HG03196 (cell line): ENCODE measurements at regions not wholly inside any gene's neighbourhood (a gene's known extent, or its start where the extent isn't known, plus 50 kb on each side); places are given as distances from the start of the nearest gene placed in this dataset.

Source experiments
- ATAC-seq: cut with Tn5 transposase; IDR thresholded peaks from one replicate; pipeline ENCODE4 v1.9.1; 2021; ENCODE audit not compliant: unreplicated experiment

DNA sequence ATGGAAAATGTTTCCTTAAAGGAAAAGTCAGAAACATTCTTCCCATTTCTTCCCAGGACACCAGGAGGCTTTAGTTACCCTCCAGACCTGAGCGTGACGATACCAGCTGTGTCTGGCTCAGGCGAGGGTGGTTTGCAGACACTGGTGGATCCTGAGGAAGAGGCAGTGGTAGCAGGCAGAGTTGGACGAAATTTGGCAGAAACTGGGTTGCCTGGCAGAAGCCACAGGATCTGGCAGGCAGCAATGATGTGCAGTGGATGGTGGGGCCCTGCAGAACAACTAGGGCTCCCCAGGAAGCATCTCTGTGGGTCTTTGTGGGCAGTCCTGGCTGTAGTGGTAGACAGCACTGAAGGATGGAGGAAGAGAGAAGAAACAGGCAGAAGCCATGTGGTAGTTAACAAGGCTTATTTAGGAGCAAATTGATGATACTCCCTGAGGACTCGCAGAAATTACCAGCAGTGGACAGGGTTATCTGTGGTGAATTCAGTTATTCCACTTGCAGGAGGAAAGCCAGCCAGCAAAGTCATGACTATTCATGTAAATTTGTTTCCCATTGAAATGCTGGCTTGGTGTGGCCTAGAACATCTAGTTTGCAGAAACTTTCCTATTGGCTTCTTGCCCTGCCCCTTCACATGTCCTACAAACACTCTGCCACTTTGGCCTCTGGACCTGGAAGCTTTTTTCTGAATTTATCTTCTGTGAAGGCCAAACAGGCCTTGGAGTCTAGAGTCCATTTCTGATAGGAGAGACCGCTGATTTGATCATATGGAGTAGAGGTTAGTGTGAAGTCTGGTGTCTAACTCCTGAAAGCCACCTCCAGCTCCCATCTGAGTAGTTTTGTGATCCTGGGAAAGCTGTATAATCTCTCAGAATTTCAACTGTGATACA lies 212.0 kb downstream of the DMRT2 start:
- ATAC-seq, result no peak

DNA sequence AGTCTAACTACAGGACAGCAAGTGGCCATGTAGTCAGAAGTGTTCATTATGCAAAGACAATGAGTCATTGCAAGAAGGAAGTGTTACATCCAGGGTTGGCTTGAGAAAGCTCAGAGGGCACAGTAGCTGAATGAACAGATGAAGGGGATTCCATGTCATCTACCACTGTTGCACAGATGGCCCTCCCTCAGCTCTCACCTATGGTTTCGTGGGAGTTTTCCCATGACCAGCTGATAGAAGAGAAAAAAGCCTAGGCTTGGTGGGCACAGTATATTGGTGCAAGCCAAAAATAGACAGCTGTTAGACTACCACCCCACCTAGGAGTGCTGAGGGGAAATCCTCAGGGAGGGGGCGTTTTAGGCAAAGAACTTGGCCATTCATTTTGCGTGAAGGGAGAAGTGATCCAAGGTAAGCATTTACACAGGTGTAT lies 217.0 kb downstream of the DMRT2 start:
- peak; percentile 84 for ATAC-seq

DNA sequence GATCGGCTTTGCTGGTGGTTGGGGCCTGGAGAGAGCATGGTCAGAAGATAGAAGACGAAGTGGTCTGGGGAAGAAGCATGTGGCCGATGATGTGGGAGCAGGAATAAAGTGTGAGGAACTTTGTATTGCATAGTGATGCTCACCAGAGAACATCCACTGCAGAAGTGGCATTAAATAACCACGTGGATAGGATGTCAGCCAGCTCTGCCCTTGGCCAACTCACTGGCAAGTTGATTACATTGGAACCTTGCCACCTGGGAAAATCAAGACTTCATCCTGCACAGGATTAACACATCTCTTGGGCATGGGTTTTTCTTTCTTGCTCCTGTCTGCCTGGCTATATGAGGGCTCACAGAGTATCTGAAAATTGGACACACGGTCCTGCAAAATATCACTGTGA lies 217.4 kb downstream of the DMRT2 start:
- no peak for ATAC-seq

DNA sequence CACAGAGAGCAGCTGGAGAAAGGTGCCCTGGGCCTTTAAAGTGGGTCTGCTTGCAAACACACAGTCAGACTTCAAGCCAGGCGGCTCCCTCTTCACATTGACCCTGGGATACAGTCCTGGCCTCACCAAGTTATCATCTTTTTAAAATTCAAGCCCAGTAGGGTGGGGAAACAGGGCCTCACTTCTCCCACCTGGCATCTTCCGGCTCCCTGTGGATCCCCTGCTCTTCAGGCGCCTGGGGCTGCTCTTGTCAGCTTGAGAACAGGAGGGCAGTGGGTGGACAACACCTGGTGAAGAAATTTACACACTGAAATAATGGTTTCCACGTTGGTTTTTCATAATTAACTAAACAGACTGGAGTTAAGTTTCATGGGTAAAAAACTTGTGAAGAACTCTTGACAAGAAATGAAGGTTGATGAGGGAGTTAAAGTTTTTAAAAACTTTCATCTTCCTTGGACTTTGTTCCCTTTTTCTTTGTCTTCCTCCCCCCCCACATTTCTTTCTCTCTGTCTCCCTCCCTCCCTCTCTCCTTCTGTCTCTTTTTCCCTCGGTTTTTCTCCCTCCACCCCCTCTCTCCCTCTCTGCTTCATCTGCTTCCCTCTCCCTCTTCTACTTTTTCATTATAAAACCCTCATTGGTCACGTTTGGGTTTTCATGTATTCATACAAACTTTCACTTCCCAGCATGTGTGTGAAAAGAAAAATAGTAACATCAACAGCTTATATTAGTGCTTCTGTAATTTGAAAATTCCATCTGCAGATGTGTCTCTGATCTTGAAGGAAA lies 219.6 kb downstream of the DMRT2 start:
- no peak for ATAC-seq

DNA sequence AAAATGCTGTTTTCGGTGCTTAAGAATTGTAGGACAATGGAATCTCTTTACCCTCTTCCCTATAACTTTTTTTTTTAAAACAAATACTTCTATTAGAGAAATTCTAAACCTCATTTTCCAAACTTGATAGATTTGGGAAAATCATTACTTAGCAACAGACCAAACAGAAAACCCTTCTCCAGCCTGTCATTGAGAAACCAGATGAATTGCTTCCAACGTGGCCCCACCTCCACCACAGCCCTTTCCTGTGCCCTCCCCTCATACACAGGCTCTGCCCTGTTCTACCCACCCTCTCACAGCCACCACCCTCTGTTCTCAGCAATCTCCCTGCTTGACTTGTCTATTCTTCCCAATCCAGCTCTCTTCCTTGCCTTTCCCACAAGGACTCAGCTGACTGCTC lies 221.2 kb downstream of the DMRT2 start:
- no peak for ATAC-seq

DNA sequence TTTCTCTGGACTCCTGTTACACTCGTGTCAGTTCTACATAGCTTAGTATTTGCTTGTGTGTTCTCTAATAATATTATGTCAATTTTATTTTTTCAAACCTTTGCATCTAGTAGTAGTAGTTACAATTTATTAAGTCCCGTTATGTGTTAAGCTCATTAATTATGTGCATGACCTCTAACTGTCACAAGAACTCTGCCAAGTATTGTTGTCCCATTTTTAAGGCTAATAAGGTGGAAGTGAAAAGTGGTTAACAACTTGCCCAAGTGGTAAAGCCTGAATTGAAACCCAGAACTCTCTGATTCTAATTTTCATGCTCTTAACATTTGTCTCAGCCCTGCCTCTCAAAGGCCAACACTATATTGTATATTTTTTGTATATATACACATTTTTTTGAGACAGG lies 221.6 kb downstream of the DMRT2 start:
- no peak for ATAC-seq

DNA sequence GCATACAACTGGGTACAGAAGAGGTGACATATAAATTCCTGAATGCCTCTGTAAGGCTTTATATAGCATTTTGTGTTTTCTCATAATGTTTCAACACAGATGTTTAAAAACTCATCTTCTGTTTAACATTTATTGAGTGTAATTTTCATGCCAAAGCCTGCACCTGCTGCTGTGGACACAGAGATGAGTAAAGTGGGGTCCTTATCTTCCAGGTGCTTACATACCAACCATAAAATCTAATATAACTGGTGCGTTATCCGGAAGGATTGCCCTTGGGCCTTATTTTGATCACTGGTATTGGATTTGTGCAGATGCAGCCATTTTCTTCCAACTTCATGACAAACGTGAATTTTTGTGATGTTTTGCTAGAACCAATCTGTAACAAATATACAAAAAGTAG lies 222.3 kb downstream of the DMRT2 start:
- ATAC-seq, result no peak

DNA sequence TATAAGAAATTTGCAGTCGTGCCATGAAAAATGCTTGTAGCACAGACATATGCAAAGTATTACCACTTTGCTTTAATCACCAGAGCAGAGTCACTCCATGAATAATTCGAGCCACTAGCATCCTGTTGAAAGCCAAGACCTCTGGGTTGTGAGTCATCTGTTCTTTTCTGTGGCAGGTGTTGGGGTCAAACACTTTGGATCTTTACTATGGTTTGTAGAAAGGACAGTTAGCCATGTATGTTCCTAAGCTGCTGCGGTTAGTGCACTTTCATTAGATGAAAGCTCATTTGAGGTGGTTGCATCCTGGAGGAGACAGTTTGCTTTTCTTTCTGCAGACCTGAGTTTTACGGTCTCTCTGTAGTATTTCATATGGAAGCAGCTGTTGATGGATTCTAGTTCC lies 223.7 kb downstream of the DMRT2 start:
- no peak for ATAC-seq

DNA sequence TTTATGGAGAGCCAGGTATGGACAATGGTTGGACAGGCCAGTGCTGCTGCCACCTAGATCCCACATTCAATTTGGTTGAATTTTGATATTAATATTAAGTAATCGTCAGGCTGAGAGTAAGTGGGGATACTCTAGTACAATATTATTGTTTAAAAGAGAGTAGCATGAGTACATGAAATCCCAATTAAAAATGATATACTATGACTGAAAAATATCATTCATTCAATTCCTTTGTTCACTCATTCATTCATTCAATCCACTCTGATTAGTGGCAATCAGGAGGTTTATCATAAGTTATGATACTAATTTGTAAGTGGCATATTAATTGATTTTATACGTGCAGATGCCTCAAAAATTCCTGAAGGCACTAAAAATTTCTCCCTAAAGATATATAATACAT lies 224.2 kb downstream of the DMRT2 start:
- ATAC-seq, result no peak

DNA sequence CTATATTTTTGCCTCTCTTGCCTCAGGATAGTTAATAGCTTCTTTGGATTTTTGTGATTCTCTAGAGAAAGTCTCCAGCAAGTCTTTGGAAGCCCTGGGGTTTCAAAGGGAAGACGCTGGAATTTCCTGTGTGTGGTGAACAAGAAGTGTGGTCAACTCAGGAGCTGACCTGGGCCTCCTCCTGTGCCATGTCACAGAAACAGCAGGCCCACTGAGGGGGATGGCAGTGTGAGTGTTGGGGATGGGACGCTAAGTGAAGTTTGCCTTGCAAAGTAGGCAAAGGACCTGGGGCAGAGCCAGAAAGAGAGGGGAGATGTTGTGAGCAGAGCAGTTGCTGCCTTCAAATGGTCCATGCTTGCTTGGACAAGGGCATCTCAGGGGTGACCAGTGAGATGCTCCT lies 226.3 kb downstream of the DMRT2 start:
- ATAC-seq, result no peak

DNA sequence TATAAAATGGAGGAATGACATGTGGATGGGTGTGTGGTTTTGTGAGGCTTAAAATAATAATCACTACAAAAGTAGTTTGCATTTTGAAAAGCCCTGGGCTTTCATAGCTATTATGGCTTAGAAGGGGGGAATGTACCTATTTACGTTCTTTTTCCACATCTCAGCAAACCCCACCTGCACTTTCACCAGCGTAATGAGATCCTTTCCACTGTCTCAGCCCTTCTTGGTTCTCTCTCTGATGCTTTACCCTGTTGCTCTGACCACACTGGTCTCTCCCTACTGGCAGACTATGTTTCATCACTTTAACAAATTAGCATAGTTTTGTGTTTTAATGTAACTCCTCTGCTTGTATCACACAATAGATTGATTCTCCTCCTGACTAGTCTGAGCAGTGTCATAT lies 234.6 kb downstream of the DMRT2 start:
- no peak for ATAC-seq

DNA sequence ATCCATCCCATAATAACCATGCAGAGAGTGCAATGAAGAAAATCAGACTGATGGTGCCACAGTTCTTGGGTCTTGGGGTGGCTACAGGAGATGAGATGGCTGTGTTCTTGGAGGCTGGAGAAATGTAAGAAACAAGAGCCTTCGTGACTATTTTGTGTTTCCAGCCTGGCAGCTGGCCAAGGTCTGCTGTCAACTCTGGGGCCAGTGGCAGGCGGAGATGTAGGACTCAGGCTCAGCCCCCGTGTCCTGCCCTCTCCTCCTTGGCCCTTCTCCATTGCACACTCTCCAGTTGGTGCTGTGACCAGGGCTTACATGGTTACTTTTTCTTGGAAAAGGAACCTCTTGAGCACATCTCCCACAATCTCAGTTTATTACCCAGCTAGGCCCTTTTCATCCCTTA lies 235.4 kb downstream of the DMRT2 start:
- ATAC-seq, result no peak

DNA sequence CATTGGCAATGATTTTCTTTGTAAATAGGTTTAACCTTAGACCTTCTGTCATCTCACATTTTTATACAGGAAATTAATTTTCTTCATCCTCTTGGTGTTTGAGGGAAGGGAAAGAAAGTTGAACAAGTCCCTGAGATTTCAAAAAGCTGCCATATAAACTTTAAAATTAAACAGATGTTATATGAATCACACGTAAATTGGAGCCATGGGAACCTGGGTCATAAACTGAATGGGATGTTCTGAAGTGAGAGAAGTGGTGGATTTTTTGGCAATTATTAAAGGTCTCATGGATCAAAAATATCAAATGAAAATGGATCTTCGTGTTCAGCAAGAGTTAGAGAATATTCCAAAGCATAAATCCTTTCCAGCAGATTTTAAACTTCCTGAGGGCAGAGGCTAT lies 242.2 kb downstream of the DMRT2 start:
- no peak for ATAC-seq

DNA sequence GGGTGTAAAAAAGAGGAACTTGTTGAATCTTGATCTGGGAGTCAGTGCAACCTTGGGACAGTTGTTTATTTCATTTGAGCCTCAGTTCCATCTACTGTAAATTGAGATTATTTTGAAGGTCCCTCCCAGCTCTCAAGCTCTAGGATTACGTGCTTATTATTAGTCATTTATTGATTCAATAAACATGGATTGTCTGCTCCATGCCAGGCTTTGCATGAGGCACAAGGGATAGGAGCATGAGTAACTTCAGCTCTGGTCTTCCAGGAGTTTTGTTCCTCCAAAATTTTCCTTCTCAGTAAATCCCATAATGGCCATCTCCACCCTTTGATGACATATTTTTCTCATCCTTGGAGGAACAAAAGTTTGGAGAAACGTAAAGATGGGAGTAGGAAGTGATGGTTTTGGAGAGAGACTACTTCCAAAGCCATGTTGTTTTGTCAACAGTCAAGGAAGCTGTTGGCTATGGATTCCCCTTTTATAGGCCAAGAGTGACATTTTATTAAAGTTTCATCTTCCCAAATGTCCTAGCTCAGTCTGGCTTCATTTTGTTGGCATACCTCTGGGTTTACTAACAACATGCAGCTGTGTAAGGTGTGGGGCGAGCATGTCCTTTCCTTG lies 244.6 kb downstream of the DMRT2 start:
- ATAC-seq, result no peak

DNA sequence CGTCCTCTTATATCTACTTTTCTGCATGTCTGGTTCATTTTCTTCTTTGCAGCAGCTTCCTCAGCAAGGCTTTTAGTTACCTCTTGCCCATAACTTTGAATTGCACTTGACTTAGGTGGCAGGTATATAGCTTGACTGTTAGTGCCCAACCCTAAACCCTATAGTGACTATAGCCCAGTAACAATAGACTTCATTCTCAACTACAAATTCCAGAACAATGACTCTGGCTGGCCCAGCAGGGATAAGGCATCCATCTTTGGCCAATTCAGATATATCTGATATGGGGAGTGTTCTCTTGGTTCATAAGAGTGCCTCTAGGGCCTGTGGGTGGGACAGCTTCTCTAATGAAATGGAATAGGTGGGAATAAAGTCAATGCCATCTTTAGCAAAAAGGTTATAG lies 246.2 kb downstream of the DMRT2 start:
- no peak for ATAC-seq

DNA sequence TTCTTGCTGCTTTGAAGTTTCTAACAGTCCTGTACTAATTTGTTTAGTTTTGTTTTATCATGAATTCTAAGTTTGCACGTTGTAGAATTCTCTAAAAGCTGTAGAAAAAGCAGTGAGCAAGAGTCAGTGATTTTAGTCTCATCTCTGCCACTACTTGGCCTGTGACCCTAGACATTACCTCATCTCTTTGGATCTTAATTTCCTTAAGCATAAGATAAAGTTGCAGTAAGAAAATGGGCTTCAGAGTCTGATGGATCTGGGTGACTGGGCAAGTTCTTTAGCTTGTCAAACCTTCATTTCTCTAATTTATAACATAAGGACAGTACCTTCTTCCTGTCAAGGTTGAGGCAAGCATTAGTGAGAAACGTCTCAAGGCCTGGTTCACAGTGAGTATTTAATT lies 247.9 kb downstream of the DMRT2 start:
- no peak for ATAC-seq

DNA sequence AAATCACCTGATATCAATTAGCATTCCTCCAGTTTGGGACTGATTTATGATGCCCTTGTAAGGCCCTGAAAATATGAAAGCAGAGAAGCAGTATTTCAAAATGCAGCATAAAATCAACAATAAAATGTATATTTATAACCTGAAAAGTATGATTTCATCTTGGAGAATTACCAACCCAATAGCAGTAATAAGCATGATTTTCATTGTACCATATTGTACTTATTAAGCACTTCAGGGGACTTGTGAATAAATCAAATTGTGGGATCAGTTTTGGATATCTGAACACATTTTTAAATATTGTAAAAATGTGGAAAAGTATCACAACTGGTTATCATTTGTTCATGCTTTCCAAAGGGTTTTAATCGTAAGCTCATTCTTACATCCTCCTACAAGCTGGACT lies 250.8 kb downstream of the DMRT2 start:
- no peak for ATAC-seq

DNA sequence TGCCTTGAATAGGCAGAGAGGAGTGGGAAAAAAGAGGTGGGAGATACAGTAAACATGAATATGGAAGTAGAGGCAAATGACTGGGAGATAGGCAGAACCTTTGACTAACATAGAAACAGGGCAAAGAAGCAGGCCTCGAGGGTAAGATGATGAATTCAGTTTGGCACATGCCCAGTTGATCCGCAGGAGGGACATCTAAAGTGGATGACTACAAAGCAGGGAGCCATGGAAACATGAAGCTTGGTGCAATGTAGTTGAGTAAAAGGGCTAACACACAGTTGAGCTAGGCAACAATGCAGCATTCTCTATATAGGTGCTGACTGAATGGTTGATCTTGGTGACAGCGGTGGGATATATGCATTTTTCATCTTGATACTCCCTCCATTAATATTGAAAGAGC lies 253.8 kb downstream of the DMRT2 start:
- no peak for ATAC-seq

DNA sequence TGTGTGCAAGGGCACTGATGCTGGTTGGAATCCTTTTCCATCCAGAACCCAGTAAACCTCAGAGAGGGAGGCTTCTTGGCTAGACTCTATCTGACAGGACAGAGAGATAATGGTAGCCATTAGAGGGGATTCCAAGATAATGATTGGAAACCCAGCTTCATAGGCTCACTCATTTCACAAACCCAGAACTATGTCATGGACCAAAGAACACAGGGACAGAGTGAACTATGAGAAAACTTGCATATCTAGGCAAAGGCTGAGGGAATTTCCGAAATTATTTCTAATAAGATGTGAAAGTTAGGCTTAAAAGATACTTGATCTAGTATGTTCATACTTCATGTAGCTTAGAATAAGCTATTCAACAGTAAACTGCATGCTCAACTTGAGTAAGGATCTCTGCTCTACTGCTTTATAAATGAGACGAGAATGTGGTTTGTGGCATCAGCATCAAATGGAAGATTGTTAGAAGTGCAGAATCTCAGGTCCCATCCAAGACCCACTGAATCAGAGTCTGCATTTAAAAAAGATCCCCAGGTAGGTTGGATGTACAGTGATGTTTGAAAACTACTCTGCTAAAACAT lies 261.4 kb downstream of the DMRT2 start:
- no peak for ATAC-seq

DNA sequence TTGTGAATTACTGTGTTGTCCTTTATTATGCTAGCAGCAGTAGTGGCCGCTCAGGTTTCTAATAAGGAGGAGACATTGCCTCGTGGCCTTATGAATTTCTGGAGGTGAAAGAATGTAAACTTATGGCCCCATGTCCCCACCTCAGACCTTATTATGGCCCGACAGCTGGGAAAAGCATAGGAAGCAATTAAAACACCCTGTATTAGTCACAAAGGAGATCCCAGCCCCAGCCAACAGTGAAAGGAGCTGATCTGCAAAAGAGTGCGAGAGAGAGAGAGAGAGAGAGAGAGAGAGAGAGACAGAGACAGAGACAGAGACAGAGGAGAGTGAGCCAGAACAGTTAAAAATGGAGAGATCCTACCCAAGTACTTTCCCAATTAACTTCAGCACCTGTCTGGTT lies 269.3 kb downstream of the DMRT2 start:
- no peak for ATAC-seq

DNA sequence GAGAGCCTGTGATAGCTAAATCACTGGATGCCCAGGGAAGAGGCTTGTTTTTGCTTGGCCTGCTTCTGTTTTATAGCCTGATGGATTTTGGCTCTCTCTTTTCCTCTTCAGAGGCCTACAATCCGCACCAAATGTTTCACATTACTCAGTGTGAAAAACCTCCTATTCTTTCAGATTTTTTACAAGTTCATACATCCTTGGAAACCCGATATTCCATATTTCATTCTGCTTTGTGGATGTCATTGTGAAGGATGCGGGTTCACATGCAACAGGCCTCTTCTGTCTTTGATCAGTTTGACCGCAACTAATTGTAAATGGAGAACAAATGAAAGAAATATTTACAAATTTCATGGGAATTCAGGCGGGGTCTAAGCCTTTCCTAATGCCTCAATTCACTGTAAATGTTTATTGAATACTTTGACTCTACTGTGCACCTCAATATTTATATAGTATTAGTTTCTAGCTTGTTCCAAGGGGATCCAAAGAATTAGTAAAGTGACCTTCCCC lies 269.9 kb downstream of the DMRT2 start:
- no peak for ATAC-seq
